PC-3 (cell line): ENCODE measurements at regions not wholly inside any gene's neighbourhood (a gene's known extent, or its start where the extent isn't known, plus 50 kb on each side); places are given as distances from the start of the nearest gene placed in this dataset.

Source experiments
- ATAC-seq: fragments of 200-7000 bp; cut with Tn5 transposase; 2 replicates; pipeline ENCODE4 v1.9.1; 2020; ENCODE audit warnings: mild to moderate bottlenecking, moderate library complexity
- BruUV-seq: library from RNA; stranded (reverse); fragments of 400-500 nt; replicated peaks from 2 replicates; lab custom pipeline; 2021; lab: Mats Ljungman, UMichigan
- CTCF ChIA-PET: fragments of 300-600 bp; sonication (Branson Sonifier 250); formaldehyde crosslinking; loops from one replicate; lab custom pipeline; 2022; ENCODE audit warnings: antibody characterized with exemption; lab: Charles Lee
- POLR2A ChIA-PET: fragments of 300-600 bp; sonication (Branson Sonifier 250); formaldehyde crosslinking; loops from one replicate; lab custom pipeline; 2022; ENCODE audit warnings: antibody characterized with exemption; ENCODE audit not compliant: unreplicated experiment; lab: Charles Lee
- DNase-seq: peaks from one replicate; pipeline ENCODE4 v3.0.0-alpha.2; 2015
- H2AFZ ChIP-seq: fragments of 300-600 bp; sonication (generic); 2 replicates; pipeline ENCODE4 v1.6.0; 2016; ENCODE audit warnings: antibody characterized with exemption, low read length
- H3F3A ChIP-seq: fragments of 300-600 bp; sonication (generic); one replicate; pipeline ENCODE4 v1.6.0; 2017; ENCODE audit warnings: antibody characterized with exemption, low read length, control low read depth, mild to moderate bottlenecking; ENCODE audit not compliant: unreplicated experiment
- H3K27ac ChIP-seq: fragments of 300-600 bp; sonication (generic); 2 replicates; pipeline ENCODE4 v1.5.1; 2016; ENCODE audit warnings: mild to moderate bottlenecking, low read length
- H3K27me3 ChIP-seq: fragments of 300-600 bp; sonication (generic); 2 replicates; pipeline ENCODE4 v1.6.1; 2016; ENCODE audit warnings: low read length, mixed read lengths
- H3K36me3 ChIP-seq: fragments of 300-600 bp; sonication (generic); 2 replicates; pipeline ENCODE4 v1.6.1; 2016; ENCODE audit warnings: low read depth, mixed run types, low read length, mixed read lengths
- H3K4me1 ChIP-seq: fragments of 300-600 bp; sonication (generic); 2 replicates; pipeline ENCODE4 v1.5.1; 2016; ENCODE audit warnings: low read length; ENCODE audit not compliant: insufficient read depth
- H3K4me2 ChIP-seq: fragments of 300-600 bp; sonication (generic); 2 replicates; pipeline ENCODE4 v1.6.0; 2016; ENCODE audit warnings: low read length
- H3K4me3 ChIP-seq: fragments of 300-600 bp; sonication (generic); 2 replicates; pipeline ENCODE4 v1.5.1; 2016; ENCODE audit warnings: mild to moderate bottlenecking, low read length, mixed read lengths
- H3K79me2 ChIP-seq: fragments of 300-600 bp; sonication (generic); 2 replicates; pipeline ENCODE4 v1.6.1; 2017; ENCODE audit warnings: low read length, mixed read lengths
- H3K9ac ChIP-seq: fragments of 300-600 bp; sonication (generic); 2 replicates; pipeline ENCODE4 v1.6.0; 2016; ENCODE audit warnings: mild to moderate bottlenecking, low read length
- H3K9me2 ChIP-seq: fragments of 300-600 bp; sonication (generic); replicated peaks from 2 replicates; pipeline ENCODE4 v1.6.1; 2016; ENCODE audit warnings: mixed run types, low read length, mixed read lengths
- H3K9me3 ChIP-seq: fragments of 300-600 bp; sonication (generic); 2 replicates; pipeline ENCODE4 v1.6.1; 2016; ENCODE audit warnings: low read length, mixed read lengths
- H4K20me1 ChIP-seq: fragments of 300-600 bp; sonication (generic); 2 replicates; pipeline ENCODE4 v1.6.1; 2016; ENCODE audit warnings: low read length, mixed read lengths
- EZH2 ChIP-seq: fragments of 300-600 bp; sonication (generic); IDR thresholded peaks from one replicate; pipeline ENCODE4 v1.6.1; 2017; ENCODE audit warnings: antibody characterized with exemption, mild to moderate bottlenecking, low read length; ENCODE audit not compliant: unreplicated experiment
- EZH2phosphoT487 ChIP-seq: fragments of 300-600 bp; sonication (generic); IDR thresholded peaks from 2 replicates; pipeline ENCODE4 v1.6.1; 2018; ENCODE audit warnings: mild to moderate bottlenecking, antibody characterized with exemption, low read length, borderline replicate concordance
- intact Hi-C: fragments of 100-400 bp; cut with micrococcal nuclease; formaldehyde crosslinking; loops from 2 replicates; pipeline ENCODE4 v1.9.0; 2023
- TF ChIP-seq, protein P1 (sequence below): fragments of 300-600 bp; sonication (generic); conservative IDR thresholded peaks from 2 replicates; pipeline ENCODE4 v1.5.1; 2017; ENCODE audit warnings: antibody characterized with exemption, low read depth, mild to moderate bottlenecking, low read length

GRCh38 chr5:110250355-110250754 is 476.1 kb downstream of the TMEM232 start:
- H3F3A ChIP-seq, result no peaks in the 10 kb centered on the region

DNA sequence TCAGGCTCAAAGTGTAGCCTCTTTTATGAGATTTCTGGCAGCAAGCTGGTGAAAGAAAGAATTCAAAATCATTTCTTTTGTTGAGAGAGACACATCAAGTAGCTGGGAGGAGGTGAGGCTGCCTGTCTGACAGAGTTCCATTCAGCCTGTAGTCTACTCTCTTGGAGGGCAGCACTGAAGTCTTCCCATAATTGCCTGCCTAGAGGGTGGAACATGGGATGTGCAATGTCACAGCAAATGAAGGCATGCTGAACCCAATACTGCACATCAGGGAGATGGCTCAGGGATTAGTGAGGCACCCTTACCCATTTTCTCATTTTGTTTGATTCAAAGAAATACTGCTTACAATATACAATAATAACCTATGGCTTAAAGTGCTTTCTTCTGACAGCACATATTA is 475.7 kb downstream of the TMEM232 start:
- TF ChIP-seq, protein P1, sequence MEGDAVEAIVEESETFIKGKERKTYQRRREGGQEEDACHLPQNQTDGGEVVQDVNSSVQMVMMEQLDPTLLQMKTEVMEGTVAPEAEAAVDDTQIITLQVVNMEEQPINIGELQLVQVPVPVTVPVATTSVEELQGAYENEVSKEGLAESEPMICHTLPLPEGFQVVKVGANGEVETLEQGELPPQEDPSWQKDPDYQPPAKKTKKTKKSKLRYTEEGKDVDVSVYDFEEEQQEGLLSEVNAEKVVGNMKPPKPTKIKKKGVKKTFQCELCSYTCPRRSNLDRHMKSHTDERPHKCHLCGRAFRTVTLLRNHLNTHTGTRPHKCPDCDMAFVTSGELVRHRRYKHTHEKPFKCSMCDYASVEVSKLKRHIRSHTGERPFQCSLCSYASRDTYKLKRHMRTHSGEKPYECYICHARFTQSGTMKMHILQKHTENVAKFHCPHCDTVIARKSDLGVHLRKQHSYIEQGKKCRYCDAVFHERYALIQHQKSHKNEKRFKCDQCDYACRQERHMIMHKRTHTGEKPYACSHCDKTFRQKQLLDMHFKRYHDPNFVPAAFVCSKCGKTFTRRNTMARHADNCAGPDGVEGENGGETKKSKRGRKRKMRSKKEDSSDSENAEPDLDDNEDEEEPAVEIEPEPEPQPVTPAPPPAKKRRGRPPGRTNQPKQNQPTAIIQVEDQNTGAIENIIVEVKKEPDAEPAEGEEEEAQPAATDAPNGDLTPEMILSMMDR, result no peak
- TF ChIP-seq EZH2phosphoT487 (no peak), EZH2 (no peak)
- ChIA-PET CTCF (no interaction called here), POLR2A (no interaction called here)
- no peak for ATAC-seq
- no peak overlapping the region for H2AFZ ChIP-seq
- no peaks in the 10 kb centered on the region for H3K36me3 ChIP-seq
- H3K27me3 ChIP-seq, result no peaks in the 10 kb centered on the region
- H3K79me2 ChIP-seq, result no peaks in the 10 kb centered on the region
- H3K4me2 ChIP-seq, result no peak overlapping the region
- no peak overlapping the region for H3K27ac ChIP-seq
- DNase-seq, result no peak
- no peaks in the 10 kb centered on the region for H4K20me1 ChIP-seq
- H3K9ac ChIP-seq, result no peak overlapping the region
- BruUV-seq, result no TSS peak
- no peaks in the 10 kb centered on the region for H3F3A ChIP-seq
- H3K9me2 ChIP-seq, result no peaks in the 10 kb centered on the region
- intact Hi-C loops, result no loop called here
- H3K9me3 ChIP-seq, result no peaks in the 10 kb centered on the region
- H3K4me1 ChIP-seq, result no peaks in the 10 kb centered on the region
- no peak overlapping the region for H3K4me3 ChIP-seq

More at GRCh38 chr5:110250355-110250754, 476.1 kb downstream of the TMEM232 start:
- POLR2A ChIA-PET, result no interaction called here
- Histone ChIP-seq H3K9me2 (no peaks in the 10 kb centered on the region), H3K27ac (no peak overlapping the region), H3K9me3 (no peaks in the 10 kb centered on the region), H3K27me3 (no peaks in the 10 kb centered on the region), H3K9ac (no peak overlapping the region), H3K4me2 (no peak overlapping the region), H3K79me2 (no peaks in the 10 kb centered on the region), H2AFZ (no peak overlapping the region), H3K4me1 (no peaks in the 10 kb centered on the region), H4K20me1 (no peaks in the 10 kb centered on the region), H3K36me3 (no peaks in the 10 kb centered on the region), H3K4me3 (no peak overlapping the region)
- CTCF ChIA-PET, result no interaction called here
- ATAC-seq (no peak), DNase-seq (no peak)
- no peak for TF ChIP-seq EZH2phosphoT487
- TF ChIP-seq EZH2, result no peak
- TF ChIP-seq, protein P1, result no peak
- intact Hi-C loops, result no loop called here
- BruUV-seq, result no TSS peak

GRCh38 chr5:110251366-110251765 is 475.1 kb downstream of the TMEM232 start:
- Histone ChIP-seq H3K9me2 (no peaks in the 10 kb centered on the region), H3K79me2 (no peaks in the 10 kb centered on the region), H3K36me3 (no peaks in the 10 kb centered on the region), H3K9me3 (no peaks in the 10 kb centered on the region), H3K27me3 (no peaks in the 10 kb centered on the region), H2AFZ (no peak overlapping the region), H3K4me2 (no peak overlapping the region), H3K4me1 (no peaks in the 10 kb centered on the region), H3K9ac (no peak overlapping the region), H3K4me3 (no peak overlapping the region), H4K20me1 (no peaks in the 10 kb centered on the region), H3F3A (no peaks in the 10 kb centered on the region), H3K27ac (no peak overlapping the region)
- no peak for ATAC-seq
- DNase-seq, result peak; percentile 3
- intact Hi-C loops, result no loop called here
- TF ChIP-seq EZH2 (no peak), EZH2phosphoT487 (no peak)
- TF ChIP-seq, protein P1, result no peak
- ChIA-PET CTCF (no interaction called here), POLR2A (no interaction called here)
- no TSS peak for BruUV-seq
